ENCODE measurements at regions not wholly inside any gene's neighbourhood (a gene's known extent, or its start where the extent isn't known, plus 50 kb on each side); places are given as distances from the start of the nearest gene placed in this dataset.
"Not testable (repeated sequence)": the region's sequence is repeated elsewhere in the genome, so short reads cannot be mapped to it uniquely, and the experiment has no call there.

DNA sequence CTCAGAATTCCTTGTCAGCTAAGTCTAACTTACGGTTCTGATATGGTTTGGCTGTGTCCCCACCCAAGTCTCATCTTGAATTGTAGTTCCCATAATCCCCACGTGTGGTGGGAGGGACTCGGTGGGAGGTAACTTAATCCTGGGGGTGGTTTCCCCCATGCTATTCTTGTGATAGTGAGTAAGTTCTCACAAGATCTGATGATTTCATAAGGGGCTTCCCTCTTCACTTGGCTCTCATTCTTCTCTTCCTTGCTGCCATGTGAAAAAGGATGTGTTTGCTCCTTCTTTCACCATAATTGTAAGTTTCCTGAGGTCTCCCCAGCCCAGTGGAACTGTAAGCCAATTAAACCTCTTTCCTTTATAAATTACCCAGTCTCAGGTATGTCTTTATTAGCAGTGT lies 163.0 kb downstream of the PMAIP1 start:
- TF ChIP-seq, protein P1, sequence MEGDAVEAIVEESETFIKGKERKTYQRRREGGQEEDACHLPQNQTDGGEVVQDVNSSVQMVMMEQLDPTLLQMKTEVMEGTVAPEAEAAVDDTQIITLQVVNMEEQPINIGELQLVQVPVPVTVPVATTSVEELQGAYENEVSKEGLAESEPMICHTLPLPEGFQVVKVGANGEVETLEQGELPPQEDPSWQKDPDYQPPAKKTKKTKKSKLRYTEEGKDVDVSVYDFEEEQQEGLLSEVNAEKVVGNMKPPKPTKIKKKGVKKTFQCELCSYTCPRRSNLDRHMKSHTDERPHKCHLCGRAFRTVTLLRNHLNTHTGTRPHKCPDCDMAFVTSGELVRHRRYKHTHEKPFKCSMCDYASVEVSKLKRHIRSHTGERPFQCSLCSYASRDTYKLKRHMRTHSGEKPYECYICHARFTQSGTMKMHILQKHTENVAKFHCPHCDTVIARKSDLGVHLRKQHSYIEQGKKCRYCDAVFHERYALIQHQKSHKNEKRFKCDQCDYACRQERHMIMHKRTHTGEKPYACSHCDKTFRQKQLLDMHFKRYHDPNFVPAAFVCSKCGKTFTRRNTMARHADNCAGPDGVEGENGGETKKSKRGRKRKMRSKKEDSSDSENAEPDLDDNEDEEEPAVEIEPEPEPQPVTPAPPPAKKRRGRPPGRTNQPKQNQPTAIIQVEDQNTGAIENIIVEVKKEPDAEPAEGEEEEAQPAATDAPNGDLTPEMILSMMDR (IDR thresholded peaks at IDR 0.05; ENCODE audit: insufficient read depth, low read length, poor library complexity, severe bottlenecking) = not testable (repeated sequence)
- TF ChIP-seq EZH2phosphoT487 (conservative IDR thresholded peaks at IDR 0.05; ENCODE audit: low read length) = not testable (repeated sequence)
